ENCODE measurements at regions not wholly inside any gene's neighbourhood (a gene's known extent, or its start where the extent isn't known, plus 50 kb on each side); places are given as distances from the start of the nearest gene placed in this dataset.

DNA sequence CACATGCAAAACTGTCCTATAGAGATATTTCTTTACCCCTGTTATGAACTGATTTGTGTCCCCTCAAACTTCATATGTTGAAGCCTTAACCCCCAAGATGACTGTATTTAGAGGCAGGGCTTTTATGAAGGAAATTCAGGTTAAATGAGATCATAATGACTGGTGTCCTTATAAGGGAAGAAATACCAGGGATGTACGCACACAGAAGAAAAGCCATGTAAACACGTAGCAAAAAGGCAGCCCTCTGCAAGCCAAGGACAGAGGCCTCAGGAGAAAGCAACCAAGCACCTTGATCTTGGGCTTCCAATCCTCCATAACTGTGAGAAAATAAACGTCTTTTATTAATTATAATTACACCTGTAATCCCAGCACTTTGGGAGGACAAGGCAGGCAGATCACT lies 101.3 kb upstream of the NDUFV2 start:
- intact Hi-C loops (cut with micrococcal nuclease): no loop called here
- no peak overlapping the region for H3K9ac ChIP-seq (ENCODE audit: low read length)
- ChIA-PET CTCF (no interaction called here), POLR2A (no interaction called here), RAD21 (ENCODE audit: low non-redundant PET in 1 of 2, low total read pairs in 2 of 2, uncharacterized antibody in 2 of 2, unreplicated experiment in 2 of 2) (interaction anchor here in 1 of 2 experiments (0.6 kb wide), 1 partner anchor 8 kb away, joined by 4 read pairs; no protein-coding TSS in a partner anchor)
- H3K27ac ChIP-seq (ENCODE audit: low read depth, low read length): no peak overlapping the region
- H2AFZ ChIP-seq (ENCODE audit: low read depth, low read length, poor library complexity, severe bottlenecking): no peak overlapping the region
- H3K4me2 ChIP-seq (ENCODE audit: low read length): no peak overlapping the region
- H3K36me3 ChIP-seq (ENCODE audit: control insufficient read depth in 1 of 2, insufficient read depth in 2 of 2, low read length in 2 of 2): no peaks in the 10 kb centered on the region
- DNase-seq (ENCODE audit: low read depth, low spot score) (no peak), ATAC-seq (no peak)
- no peaks in the 10 kb centered on the region for H3K9me2 ChIP-seq (ENCODE audit: insufficient read depth)
- H3K79me2 ChIP-seq (ENCODE audit: insufficient read depth, low read length): no peaks in the 10 kb centered on the region
- no peaks in the 10 kb centered on the region for H3K9me3 ChIP-seq (ENCODE audit: control insufficient read depth in 1 of 2, insufficient read depth in 1 of 2, low read depth in 1 of 2, low read length in 2 of 2)
- H3K27me3 ChIP-seq (ENCODE audit: insufficient read depth, low read length): no peaks in the 10 kb centered on the region
- TF ChIP-seq SP1 (IDR thresholded peaks at IDR 0.05; ENCODE audit: low read depth) (no peak), POLR2AphosphoS5 (IDR thresholded peaks at IDR 0.05; ENCODE audit: low read depth, low read length) (no peak), EZH2 (IDR thresholded peaks at IDR 0.05) (no peak), FOSL1 (IDR thresholded peaks at IDR 0.05; ENCODE audit: low read depth) (no peak), YY1 (IDR thresholded peaks at IDR 0.05; ENCODE audit: extremely low read depth, insufficient replicate concordance, low read depth, low read length) (no peak)
- no TSS peak for BruUV-seq (replicated peaks)
- no peak overlapping the region for H3K4me3 ChIP-seq (replicated peaks in 1 of 2; ENCODE audit: low read depth in 1 of 2, low read length in 2 of 2)
- no peaks in the 10 kb centered on the region for H4K20me1 ChIP-seq (ENCODE audit: insufficient read depth)
- H3K4me1 ChIP-seq (ENCODE audit: control insufficient read depth in 1 of 2, insufficient read depth in 2 of 2, low read length in 2 of 2): peaks cover 0 to 20% of the 10 kb centered on the region in 2 experiments; a peak in 2 of 4 replicates

DNA sequence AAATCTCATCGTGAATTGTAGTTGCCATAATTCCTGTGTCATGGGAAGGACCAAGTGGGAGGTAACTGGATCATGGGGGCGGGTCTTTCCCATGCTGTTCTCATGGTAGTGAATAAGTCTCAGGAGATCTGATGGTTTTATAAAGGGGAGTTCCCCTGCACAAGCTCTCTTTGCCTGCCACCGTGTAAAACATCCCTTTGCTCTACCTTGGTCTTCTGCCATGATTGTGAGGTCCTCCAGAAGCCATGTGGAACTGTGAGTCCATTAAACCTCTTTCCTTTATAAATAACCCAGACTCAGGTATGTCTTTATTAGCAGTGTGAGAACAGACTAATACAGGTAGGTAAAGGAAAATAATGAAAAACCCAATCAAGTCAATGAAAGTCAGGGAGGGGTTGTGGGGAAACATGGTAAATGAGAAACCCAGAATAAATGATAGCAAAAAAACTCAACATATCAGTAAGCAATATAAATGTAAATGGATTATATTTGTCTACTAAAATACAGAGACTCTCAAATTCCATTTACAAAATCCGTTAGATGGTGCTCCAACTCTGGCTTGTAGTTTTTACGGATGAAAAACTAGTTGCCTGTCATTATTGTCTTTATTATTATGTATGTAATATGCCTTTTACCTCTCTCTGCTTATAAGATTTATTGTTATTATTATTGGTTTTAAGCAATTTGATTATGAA lies 98.9 kb upstream of the NDUFV2 start:
- no peak overlapping the region for H3K4me3 ChIP-seq (replicated peaks in 1 of 2; ENCODE audit: low read depth in 1 of 2, low read length in 2 of 2)
- no peaks in the 10 kb centered on the region for H3K27me3 ChIP-seq (ENCODE audit: insufficient read depth, low read length)
- H2AFZ ChIP-seq (ENCODE audit: low read depth, low read length, poor library complexity, severe bottlenecking): no peak overlapping the region
- POLR2A ChIA-PET: no interaction called here
- peaks cover 0 to 12% of the 10 kb centered on the region in 2 experiments; a peak in 1 of 4 replicates for H3K4me1 ChIP-seq (ENCODE audit: control insufficient read depth in 1 of 2, insufficient read depth in 2 of 2, low read length in 2 of 2)
- RAD21 ChIA-PET (ENCODE audit: low non-redundant PET in 1 of 2, low total read pairs in 2 of 2, uncharacterized antibody in 2 of 2, unreplicated experiment in 2 of 2): no interaction called here
- H3K27ac ChIP-seq (ENCODE audit: low read depth, low read length): no peak overlapping the region
- TF ChIP-seq ELF1 (IDR thresholded peaks at IDR 0.05; ENCODE audit: borderline replicate concordance, low read depth): no peak
- TF ChIP-seq, protein P1, sequence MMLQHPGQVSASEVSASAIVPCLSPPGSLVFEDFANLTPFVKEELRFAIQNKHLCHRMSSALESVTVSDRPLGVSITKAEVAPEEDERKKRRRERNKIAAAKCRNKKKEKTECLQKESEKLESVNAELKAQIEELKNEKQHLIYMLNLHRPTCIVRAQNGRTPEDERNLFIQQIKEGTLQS (IDR thresholded peaks at IDR 0.05): no peak
- no peak for TF ChIP-seq EGR1 (IDR thresholded peaks at IDR 0.05; ENCODE audit: low read depth)
- TF ChIP-seq POLR2A (IDR thresholded peaks at IDR 0.05; ENCODE audit: borderline replicate concordance, extremely low read depth, insufficient read depth, insufficient read length): no peak
- TF ChIP-seq FOSL1 (IDR thresholded peaks at IDR 0.05; ENCODE audit: low read depth): no peak
- no peak for TF ChIP-seq SRF (IDR thresholded peaks at IDR 0.05; ENCODE audit: low read depth)
- TF ChIP-seq SP1 (IDR thresholded peaks at IDR 0.05; ENCODE audit: low read depth): no peak
- no peak for TF ChIP-seq CBX3 (IDR thresholded peaks at IDR 0.05; ENCODE audit: low read depth)
- TF ChIP-seq EZH2 (IDR thresholded peaks at IDR 0.05): no peak
- no peak for TF ChIP-seq SIN3A (IDR thresholded peaks at IDR 0.05; ENCODE audit: low read depth)
- no peak for TF ChIP-seq YY1 (IDR thresholded peaks at IDR 0.05; ENCODE audit: extremely low read depth, insufficient replicate concordance, low read depth, low read length)
- TF ChIP-seq, protein P2, sequence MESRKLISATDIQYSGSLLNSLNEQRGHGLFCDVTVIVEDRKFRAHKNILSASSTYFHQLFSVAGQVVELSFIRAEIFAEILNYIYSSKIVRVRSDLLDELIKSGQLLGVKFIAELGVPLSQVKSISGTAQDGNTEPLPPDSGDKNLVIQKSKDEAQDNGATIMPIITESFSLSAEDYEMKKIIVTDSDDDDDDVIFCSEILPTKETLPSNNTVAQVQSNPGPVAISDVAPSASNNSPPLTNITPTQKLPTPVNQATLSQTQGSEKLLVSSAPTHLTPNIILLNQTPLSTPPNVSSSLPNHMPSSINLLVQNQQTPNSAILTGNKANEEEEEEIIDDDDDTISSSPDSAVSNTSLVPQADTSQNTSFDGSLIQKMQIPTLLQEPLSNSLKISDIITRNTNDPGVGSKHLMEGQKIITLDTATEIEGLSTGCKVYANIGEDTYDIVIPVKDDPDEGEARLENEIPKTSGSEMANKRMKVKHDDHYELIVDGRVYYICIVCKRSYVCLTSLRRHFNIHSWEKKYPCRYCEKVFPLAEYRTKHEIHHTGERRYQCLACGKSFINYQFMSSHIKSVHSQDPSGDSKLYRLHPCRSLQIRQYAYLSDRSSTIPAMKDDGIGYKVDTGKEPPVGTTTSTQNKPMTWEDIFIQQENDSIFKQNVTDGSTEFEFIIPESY (IDR thresholded peaks at IDR 0.05; ENCODE audit: extremely low read depth, insufficient replicate concordance, low read length): no peak
- no peak for TF ChIP-seq RAD21 (IDR thresholded peaks at IDR 0.05; ENCODE audit: low read depth)
- no peak for TF ChIP-seq EZH2phosphoT487 (IDR thresholded peaks at IDR 0.05; ENCODE audit: borderline replicate concordance)
- no peak overlapping the region for H3K9ac ChIP-seq (ENCODE audit: low read length)
- H4K20me1 ChIP-seq (ENCODE audit: insufficient read depth): no peaks in the 10 kb centered on the region
- DNase-seq (ENCODE audit: low read depth, low spot score) (no peak), ATAC-seq (no peak)
- H3K9me3 ChIP-seq (ENCODE audit: control insufficient read depth in 1 of 2, insufficient read depth in 1 of 2, low read depth in 1 of 2, low read length in 2 of 2): no peaks in the 10 kb centered on the region
- no peaks in the 10 kb centered on the region for H3K9me2 ChIP-seq (ENCODE audit: insufficient read depth)
- CTCF ChIA-PET: no interaction called here
- no TSS peak for BruUV-seq (replicated peaks)
- no peaks in the 10 kb centered on the region for H3K79me2 ChIP-seq (ENCODE audit: insufficient read depth, low read length)
- no peaks in the 10 kb centered on the region for H3K36me3 ChIP-seq (ENCODE audit: control insufficient read depth in 1 of 2, insufficient read depth in 2 of 2, low read length in 2 of 2)
- H3K4me2 ChIP-seq (ENCODE audit: low read length): no peak overlapping the region
- intact Hi-C loops (cut with micrococcal nuclease): no loop called here

Measured in HCT116 (cell line).